NCI-H2196 (cell line): ENCODE measurements at regions not wholly inside any gene's neighbourhood (a gene's known extent, or its start where the extent isn't known, plus 50 kb on each side); places are given as distances from the start of the nearest gene placed in this dataset.

Source experiments
- DNase-seq: peaks from one replicate; lab custom pipeline; 2025; ENCODE audit not compliant: unreplicated experiment; lab: John Stamatoyannopoulos, UW

DNA sequence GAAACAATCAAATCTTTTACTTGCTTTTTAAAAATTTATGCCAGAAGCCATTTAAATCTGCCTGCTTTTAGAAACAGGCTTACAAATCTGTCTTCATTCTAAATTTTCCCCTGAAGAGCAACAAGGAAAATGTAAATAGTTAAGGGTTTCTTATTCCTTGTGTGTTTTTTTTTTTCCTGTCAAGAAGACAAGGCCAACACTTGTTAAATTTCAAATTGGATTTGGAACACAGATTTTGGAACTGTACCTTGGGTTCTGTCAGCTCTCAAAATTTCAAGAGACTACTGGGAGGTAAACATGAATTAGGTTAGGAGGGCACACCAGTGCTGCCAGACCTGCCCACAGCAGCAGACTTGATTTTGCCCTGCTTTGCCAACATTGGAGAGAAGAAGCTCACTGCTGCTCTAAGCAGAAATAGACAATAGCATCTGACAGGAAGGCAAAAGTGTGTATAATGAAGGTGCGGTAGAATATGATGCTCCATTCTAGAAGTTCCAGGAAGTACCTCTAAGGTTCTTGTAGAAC is 121.7 kb downstream of the NHLRC3 start:
- no peak for DNase-seq

DNA sequence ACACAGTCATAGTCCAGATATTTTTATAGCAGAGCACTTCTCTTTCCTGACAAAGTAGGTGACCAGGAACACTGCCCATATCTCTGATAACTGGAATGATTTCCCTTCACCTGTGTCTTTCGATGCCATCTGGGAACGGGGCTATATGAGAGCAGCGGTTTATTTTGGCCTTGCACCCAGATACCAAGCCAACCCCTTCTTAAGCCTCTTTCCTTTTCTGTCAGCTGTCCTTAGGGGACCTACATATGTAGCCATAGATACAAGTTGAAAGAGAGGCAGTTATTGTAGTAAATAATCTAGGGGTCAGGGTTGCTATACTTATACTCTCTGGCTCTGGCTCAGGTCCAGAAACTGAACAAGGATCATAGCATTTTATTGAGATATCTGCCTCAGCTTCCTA is 128.8 kb downstream of the NHLRC3 start:
- no peak for DNase-seq

GRCh38 chr13:39170711-39171110 is 132.5 kb downstream of the NHLRC3 start:
- no peak for DNase-seq

DNA sequence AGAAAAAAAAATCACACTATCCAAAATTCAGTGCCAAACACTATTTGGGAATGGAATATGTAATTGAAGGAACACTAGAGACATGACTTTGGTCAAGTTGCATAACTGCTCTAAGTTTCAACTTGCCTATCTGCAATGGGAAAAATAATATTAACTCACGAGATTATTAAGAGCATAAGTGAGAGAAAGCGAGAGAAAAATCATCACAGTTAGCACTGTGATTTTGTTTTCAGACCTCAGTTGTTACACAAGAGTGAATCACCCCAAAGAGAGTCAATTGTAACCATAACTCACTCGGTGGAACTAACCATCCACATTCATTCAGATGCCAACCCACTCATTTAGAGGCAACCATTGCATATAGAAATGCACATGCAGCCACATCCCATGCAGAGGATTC is 147.1 kb downstream of the NHLRC3 start:
- no peak for DNase-seq

DNA sequence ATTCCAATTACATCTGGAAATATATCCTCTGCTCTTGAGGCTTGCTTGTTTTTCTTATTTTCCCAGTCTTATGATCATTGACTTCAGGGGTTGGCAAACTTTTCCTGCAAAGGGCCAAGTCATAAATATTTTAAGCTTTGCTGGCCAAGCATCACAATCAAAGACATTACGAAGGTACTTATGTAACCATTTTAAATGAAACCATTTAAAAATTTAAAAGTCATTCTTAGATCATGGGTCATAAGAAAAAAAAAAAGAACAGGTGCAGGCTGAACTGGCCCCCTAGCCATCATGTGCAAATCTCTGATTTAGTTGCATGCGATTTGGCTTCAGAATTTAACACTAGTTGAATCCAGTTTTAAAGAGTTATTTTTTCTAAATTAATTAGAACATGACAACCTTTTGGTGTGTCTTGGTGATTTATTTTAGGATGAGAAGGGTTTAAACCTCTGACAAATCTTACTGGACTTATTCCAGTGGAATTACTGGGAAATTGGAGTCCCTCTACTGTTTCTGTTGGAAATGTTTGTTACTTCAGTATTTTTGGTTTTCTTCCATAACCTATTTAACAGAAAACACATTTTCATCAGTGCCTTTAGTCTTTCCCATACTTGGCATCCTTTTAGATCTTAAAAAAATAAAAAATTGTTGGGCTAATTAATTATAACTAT is 148.1 kb downstream of the NHLRC3 start:
- no peak for DNase-seq

DNA sequence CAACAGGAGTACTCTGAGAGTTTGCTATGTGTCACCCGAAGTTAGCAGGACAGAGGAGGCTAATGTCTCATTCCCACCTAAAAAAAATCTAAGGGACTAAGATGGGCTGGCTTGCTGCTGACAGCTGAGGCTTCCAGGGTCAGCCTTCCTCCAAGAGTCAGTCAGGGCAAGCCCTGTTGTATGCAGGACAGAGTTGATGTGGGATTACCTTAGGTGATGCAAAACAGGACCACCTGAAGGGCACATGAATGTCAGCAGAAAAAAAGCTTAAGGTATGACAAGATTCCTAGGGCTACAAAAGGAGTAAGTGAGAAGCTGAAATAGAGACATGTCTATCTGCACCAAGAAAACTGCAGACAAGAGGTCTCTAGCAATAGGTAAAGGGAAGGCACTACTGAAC is 151.5 kb downstream of the NHLRC3 start:
- no peak for DNase-seq

DNA sequence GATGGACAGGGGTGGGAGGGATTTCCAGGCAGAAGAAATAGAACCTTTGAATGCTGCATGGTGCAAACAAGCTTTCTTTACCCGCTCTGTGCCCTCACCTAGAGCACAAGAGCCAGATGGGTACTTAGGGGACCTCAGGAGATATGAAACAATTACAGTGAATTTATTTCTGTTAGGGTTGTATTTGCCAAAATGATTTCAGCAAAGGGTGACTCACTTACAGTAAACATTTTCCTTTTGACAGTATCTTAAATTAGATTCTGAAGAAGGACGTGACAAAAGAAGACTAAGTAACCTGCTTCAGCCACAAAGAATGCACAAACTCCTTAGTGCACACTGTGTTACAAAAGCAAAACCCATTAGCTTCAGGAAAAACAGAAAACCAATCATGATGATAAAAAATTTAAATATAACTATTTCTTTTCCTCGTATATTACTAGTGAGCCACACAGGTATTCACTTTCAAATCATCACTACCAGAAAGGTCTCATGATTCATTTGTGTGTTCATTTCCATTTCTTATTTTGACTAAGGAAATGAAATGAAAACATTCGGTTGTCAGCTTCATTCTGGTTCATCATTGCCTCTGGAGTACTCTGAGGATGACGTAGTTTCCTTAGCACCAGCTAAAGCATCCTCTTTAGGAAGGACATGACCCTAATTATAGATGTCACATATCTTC is 158.8 kb downstream of the NHLRC3 start:
- no peak for DNase-seq

DNA sequence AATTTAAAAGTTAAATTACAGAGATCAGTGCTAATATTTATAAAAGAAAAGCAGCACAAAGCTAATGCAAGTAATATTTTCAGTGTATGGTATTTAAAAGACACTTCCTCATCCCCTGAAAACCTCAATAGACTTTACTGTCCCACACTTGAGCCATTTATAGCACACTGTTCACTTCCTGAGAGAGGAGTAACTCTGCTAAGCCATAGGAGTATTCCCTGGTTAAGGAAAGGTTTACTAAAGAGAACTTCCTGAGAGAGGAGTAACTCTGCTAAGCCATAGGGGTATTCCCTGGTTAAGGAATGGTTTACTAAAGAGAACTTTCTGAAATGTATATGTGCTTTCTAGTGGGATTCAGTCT is 159.4 kb downstream of the NHLRC3 start:
- no peak for DNase-seq

DNA sequence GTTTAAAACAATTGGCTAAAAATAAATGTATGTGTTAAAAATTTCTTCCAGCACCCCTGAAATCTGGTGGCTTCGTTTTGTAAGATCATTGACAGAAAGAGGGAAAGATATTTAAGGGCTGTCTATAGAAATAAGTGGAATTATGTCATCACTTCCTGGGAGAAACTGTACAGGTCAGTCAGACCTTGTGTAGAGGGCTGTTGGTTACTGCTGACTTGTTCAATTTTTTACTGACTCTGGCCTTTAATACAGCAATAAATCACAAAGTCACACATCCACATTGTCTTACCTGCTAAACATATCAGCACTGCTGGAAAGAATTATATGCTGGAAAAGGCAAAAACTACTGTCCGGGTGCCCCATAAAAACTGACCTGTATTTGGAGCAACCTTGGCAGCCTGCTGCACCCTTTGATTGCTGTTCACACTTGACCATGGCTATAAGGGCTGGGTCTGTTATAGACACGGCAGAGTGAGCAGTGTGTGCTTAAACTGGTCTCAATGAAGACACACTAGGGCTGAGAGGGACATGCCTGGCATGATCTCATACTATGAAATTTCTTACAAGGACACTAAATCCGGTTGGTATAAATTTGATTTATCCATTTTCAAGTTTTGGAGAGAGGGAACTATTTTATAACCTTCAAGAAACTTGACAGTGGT is 162.1 kb downstream of the NHLRC3 start:
- no peak for DNase-seq

DNA sequence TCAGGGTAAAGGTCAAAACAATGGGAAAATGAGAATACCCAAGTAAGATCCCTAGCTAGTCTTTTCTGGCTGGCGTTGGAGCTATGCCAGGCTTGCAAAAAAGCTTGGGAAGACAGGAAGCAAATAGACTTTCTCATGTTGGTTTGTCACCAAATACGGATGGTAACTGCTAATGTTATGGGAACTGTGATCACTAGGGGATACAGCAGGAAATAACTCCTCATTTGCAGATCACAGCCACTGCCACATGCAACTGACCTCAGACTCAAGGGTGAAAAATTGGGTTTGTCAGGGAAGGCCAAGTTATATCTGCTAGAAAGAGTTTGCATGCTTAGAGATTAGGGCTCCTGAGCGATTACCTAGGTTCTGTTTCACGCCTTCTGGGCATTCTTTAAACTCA is 162.9 kb downstream of the NHLRC3 start:
- no peak for DNase-seq

GRCh38 chr13:39202746-39203145 is 164.5 kb downstream of the NHLRC3 start:
- DNase-seq, result no peak

DNA sequence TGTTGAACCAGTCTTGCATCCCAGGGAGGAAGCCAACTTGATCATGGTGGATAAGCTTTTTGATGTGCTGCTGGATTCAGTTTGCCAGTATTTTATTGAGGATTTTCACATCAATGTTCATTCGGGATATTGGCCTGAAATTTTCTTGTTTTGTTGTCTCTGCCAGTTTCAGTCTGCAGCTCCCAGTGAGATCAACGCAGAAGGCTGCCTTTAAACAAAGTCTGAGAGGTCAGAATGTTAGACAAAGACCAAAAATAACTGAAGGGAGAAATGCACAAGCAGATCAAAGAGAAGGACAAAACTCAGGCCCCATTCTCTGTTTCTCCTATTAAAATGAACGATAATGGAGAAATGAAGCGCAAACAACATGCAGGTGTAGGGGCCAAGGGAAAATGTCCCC is 170.4 kb downstream of the NHLRC3 start:
- no peak for DNase-seq

DNA sequence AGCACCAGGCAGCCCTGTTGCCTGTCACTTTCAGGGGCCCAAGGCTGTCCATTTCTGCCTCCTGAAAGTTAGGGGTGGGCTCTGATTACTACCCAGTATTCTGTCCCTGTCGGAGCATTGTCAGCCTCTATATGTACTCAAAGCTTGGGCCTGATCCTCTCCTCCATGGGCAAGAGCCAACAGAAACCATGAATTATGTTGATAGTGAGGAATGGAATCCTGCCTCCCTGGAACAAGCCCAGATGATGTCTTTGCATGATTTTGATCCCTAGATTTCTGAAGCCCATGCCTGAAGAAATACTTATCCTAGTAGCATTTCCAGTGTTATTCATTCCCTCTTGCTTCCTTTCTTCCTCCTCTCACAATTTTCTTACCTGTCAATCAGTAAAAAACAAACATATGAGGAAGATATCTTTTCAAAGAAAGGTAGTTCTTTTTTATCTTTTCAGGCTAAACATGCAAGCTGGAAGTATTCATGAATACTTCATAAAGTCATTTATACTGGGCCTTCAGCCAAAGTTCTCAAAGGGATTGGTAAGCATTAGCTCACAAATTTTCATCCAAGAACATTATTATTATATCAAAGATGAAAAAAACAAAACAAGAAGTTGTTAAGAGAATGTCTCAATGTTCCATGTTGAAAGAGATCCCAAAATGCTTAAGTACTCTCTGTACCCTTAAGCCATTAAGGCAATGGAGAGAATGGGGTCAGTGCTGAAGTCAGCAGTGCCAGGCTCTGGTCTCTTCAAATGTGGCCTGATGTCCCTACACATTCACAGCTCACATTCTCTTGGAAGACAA is 171.7 kb downstream of the NHLRC3 start:
- DNase-seq, result no peak

- no peak for DNase-seq
These were observed 172.8 kb downstream of the NHLRC3 start for GRCh38 chr13:39210961-39211534.

GRCh38 chr13:39215971-39216370 is 177.7 kb downstream of the NHLRC3 start:
- DNase-seq, result no peak

GRCh38 chr13:39217471-39217870 is 179.2 kb downstream of the NHLRC3 start:
- DNase-seq, result no peak

GRCh38 chr13:39224671-39225240 is 186.5 kb downstream of the NHLRC3 start:
- DNase-seq, result no peak

DNA sequence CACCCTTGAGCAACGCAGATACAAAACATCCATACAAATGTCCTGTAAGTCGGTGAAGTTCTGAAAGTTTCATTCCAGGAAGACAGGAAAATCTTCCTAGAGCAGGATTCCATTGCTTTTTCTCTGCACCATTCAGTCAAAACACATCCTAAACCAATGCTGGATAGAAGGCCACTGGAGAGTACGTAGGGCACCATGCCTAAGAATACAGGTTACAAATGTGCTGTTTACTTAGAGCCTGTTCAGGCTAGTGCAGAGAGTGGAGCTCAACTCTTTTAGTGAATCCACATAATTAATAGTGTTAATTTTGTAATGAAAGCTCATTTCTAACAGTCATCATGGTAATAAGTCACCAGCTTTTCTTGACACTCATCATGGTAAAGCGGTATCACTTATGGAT is 187.6 kb downstream of the NHLRC3 start:
- DNase-seq, result no peak

GRCh38 chr13:39226359-39226758 is 188.1 kb downstream of the NHLRC3 start:
- no peak for DNase-seq

DNA sequence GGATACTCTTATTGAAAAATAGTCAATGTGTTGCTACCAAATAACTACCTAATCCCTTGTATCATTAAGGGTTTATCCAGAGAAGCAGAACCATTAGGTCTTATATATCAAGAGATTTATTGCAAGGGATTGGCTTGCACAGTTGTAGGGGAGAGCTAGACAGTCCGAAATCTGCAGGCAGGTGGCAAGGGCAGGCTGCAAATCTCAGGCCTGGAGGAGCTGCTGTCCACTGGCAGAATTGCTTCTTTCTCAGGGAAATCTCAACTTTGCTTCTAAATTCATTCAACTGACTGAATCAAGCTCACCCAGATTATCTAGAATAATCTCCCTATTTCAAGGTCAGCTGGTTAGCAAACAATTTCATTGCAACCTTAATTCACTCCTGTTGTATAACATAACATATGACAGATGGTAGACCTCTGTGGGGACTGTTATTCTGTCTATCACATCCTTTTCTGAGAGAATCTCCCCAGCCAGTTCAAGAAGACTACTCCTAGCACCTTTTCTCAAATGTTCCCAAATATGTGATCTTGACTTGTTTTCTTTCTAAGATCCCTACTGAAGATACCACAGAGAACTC is 194.2 kb downstream of the NHLRC3 start:
- DNase-seq, result no peak
